IMR-90 (cell line): ENCODE measurements at regions not wholly inside any gene's neighbourhood (a gene's known extent, or its start where the extent isn't known, plus 50 kb on each side); places are given as distances from the start of the nearest gene placed in this dataset.

Source experiments
- ATAC-seq: fragments of 200-7000 bp; cut with Tn5 transposase; 2 replicates; pipeline ENCODE4 v1.9.1; 2020; ENCODE audit warnings: low read depth, mild to moderate bottlenecking, moderate library complexity
- BruUV-seq: library from RNA; stranded (reverse); fragments of 400-500 nt; replicated peaks from 2 replicates; lab custom pipeline; 2021; lab: Mats Ljungman, UMichigan
- CTCF ChIA-PET: fragments of 300-600 bp; formaldehyde crosslinking; extraction: SDS; loops from one replicate; lab custom pipeline; 2021; ENCODE audit warnings: antibody characterized with exemption; lab: Yijun Ruan, JAX
- POLR2A ChIA-PET: fragments of 300-600 bp; sonication (Branson Sonifier 250); formaldehyde crosslinking; loops from one replicate; lab custom pipeline; 2022; ENCODE audit warnings: antibody characterized with exemption; ENCODE audit not compliant: unreplicated experiment; lab: Charles Lee
- DNase-seq: peaks from one replicate; pipeline ENCODE4 v3.0.0; 2013
- H2AFZ ChIP-seq: replicated peaks from 2 replicates; pipeline ENCODE3; 2013; ENCODE audit warnings: low read length, mild to moderate bottlenecking; ENCODE audit not compliant: poor library complexity
- H2AK5ac ChIP-seq: 2 replicates; pipeline ENCODE4 v1.6.1; 2013; ENCODE audit warnings: low read depth, low read length, inconsistent platforms
- H2AK9ac ChIP-seq: replicated peaks from 2 replicates; pipeline ENCODE3; 2013; ENCODE audit warnings: mild to moderate bottlenecking, low read depth, low read length, moderate library complexity; ENCODE audit not compliant: poor library complexity
- H2BK120ac ChIP-seq: 2 replicates; pipeline ENCODE4 v1.6.1; 2013; ENCODE audit warnings: low read depth, low read length, inconsistent platforms
- H2BK15ac ChIP-seq: 3 replicates; pipeline ENCODE4 v1.6.1; 2013; ENCODE audit warnings: low read depth, low read length, inconsistent platforms
- H2BK20ac ChIP-seq: 2 replicates; pipeline ENCODE4 v1.6.1; 2013; ENCODE audit warnings: low read depth, mild to moderate bottlenecking, inconsistent platforms, low read length, moderate library complexity
- H2BK5ac ChIP-seq: 2 replicates; pipeline ENCODE4 v1.6.1; 2013; ENCODE audit warnings: mild to moderate bottlenecking, low read depth, low read length, inconsistent platforms; ENCODE audit not compliant: poor library complexity, severe bottlenecking
- H3K14ac ChIP-seq: replicated peaks from 2 replicates; pipeline ENCODE4 v1.6.1; 2013; ENCODE audit warnings: low read depth, low read length, inconsistent platforms
- H3K18ac ChIP-seq: 2 replicates; pipeline ENCODE4 v1.6.1; 2013; ENCODE audit warnings: low read depth, low read length, control low read depth
- H3K23ac ChIP-seq: 2 replicates; pipeline ENCODE4 v1.6.1; 2013; ENCODE audit warnings: low read depth, low read length, inconsistent platforms
- H3K27ac ChIP-seq: 2 replicates; pipeline ENCODE4 v1.5.1; 2013; ENCODE audit warnings: mild to moderate bottlenecking, control low read depth, low read length; ENCODE audit not compliant: insufficient read depth
- H3K27me3 ChIP-seq: 2 replicates; pipeline ENCODE4 v1.6.1; 2013; ENCODE audit warnings: low read length; ENCODE audit not compliant: control insufficient read depth, insufficient read depth
- H3K36me3 ChIP-seq: 2 replicates; pipeline ENCODE4 v1.6.1; 2013; ENCODE audit warnings: low read length, mixed read lengths; ENCODE audit not compliant: control insufficient read depth, insufficient read depth
- H3K4ac ChIP-seq: 2 replicates; pipeline ENCODE4 v1.6.1; 2013; ENCODE audit warnings: low read depth, low read length, inconsistent platforms
- H3K4me1 ChIP-seq: 2 replicates; pipeline ENCODE4 v1.6.1; 2013; ENCODE audit warnings: low read length, mixed read lengths; ENCODE audit not compliant: control insufficient read depth, insufficient read depth
- H3K4me2 ChIP-seq: 2 replicates; pipeline ENCODE4 v1.6.1; 2013; ENCODE audit warnings: low read depth, mild to moderate bottlenecking, control low read depth, low read length, moderate library complexity
- H3K4me3 ChIP-seq: 2 replicates; pipeline ENCODE4 v1.5.1; 2013; ENCODE audit warnings: low read depth, mild to moderate bottlenecking, control low read depth, low read length, moderate library complexity; ENCODE audit not compliant: insufficient read depth
- H3K56ac ChIP-seq: 2 replicates; pipeline ENCODE4 v1.6.1; 2013; ENCODE audit warnings: low read length, inconsistent platforms; ENCODE audit not compliant: insufficient read depth; ENCODE audit errors: extremely low read depth
- H3K79me1 ChIP-seq, 2 experiments: 2 replicates each; pipeline ENCODE4 v1.6.1; 2013; ENCODE audit warnings: low read length in 2 of 2, inconsistent platforms in 1 of 2, low read depth in 1 of 2
- H3K9ac ChIP-seq: 2 replicates; pipeline ENCODE4 v1.6.1; 2013; ENCODE audit warnings: low read depth, low read length, control low read depth
- H3K9me1 ChIP-seq: 2 replicates; pipeline ENCODE4 v1.6.1; 2013; ENCODE audit warnings: low read length, inconsistent platforms; ENCODE audit not compliant: insufficient read depth
- H3K9me3 ChIP-seq: 2 replicates; pipeline ENCODE4 v1.6.1; 2013; ENCODE audit warnings: low read length; ENCODE audit not compliant: control insufficient read depth, insufficient read depth
- H4K20me1 ChIP-seq: 2 replicates; pipeline ENCODE4 v1.6.1; 2013; ENCODE audit warnings: low read length, inconsistent platforms; ENCODE audit not compliant: insufficient read depth
- H4K5ac ChIP-seq: 2 replicates; pipeline ENCODE4 v1.6.1; 2013; ENCODE audit warnings: mild to moderate bottlenecking, low read depth, low read length, control low read depth
- H4K8ac ChIP-seq, 2 experiments: 2 replicates each; pipeline ENCODE4 v1.6.1; 2013; ENCODE audit warnings: low read depth in 2 of 2, low read length in 2 of 2, control low read depth in 1 of 2, inconsistent platforms in 1 of 2
- H4K91ac ChIP-seq: 2 replicates; pipeline ENCODE4 v1.6.1; 2013; ENCODE audit warnings: low read depth, low read length, inconsistent platforms; ENCODE audit not compliant: insufficient read depth
- CEBPB ChIP-seq: IDR thresholded peaks from 2 replicates; pipeline ENCODE4 v1.6.1; 2012; ENCODE audit warnings: low read depth, low read length, improper control_type of control experiment
- CHD1 ChIP-seq: IDR thresholded peaks from 2 replicates; pipeline ENCODE4 v1.6.1; 2012; ENCODE audit warnings: low read depth, low read length, improper control_type of control experiment
- CTCF ChIP-seq: conservative IDR thresholded peaks from 2 replicates; pipeline ENCODE4 v1.5.1; 2012; ENCODE audit warnings: mild to moderate bottlenecking, low read depth, low read length, improper control_type of control experiment
- ELK1 ChIP-seq: fragments of 150-350 bp; IDR thresholded peaks from 2 replicates; pipeline ENCODE4 v1.6.1; 2016; ENCODE audit warnings: low read depth, mild to moderate bottlenecking, low read length, moderate library complexity, borderline replicate concordance
- FOS ChIP-seq: fragments of 150-350 bp; IDR thresholded peaks from 2 replicates; pipeline ENCODE4 v1.6.1; 2016; ENCODE audit warnings: low read depth, low read length
- MAZ ChIP-seq: IDR thresholded peaks from 2 replicates; pipeline ENCODE4 v1.6.1; 2012; ENCODE audit warnings: low read depth, mild to moderate bottlenecking, low read length, improper control_type of control experiment, moderate library complexity, borderline replicate concordance
- MXI1 ChIP-seq: IDR thresholded peaks from 2 replicates; pipeline ENCODE4 v1.6.1; 2012; ENCODE audit warnings: low read depth, mild to moderate bottlenecking, low read length, moderate library complexity, borderline replicate concordance
- POLR2A ChIP-seq: IDR thresholded peaks from 2 replicates; pipeline ENCODE4 v1.6.1; 2012; ENCODE audit warnings: mild to moderate bottlenecking, low read depth, low read length
- RAD21 ChIP-seq: IDR thresholded peaks from 2 replicates; pipeline ENCODE4 v1.6.1; 2012; ENCODE audit warnings: low read length, improper control_type of control experiment
- RFX5 ChIP-seq: IDR thresholded peaks from 2 replicates; pipeline ENCODE4 v1.8.0; 2012; ENCODE audit warnings: low read depth, mild to moderate bottlenecking, low read length, moderate library complexity
- USF2 ChIP-seq: fragments of 150-350 bp; IDR thresholded peaks from 2 replicates; pipeline ENCODE4 v1.6.1; 2017; ENCODE audit warnings: mild to moderate bottlenecking, antibody characterized with exemption, low read length, low read depth
- WGBS, 2 experiments: methylation state at CpG; one replicate each; pipeline versions ENCODE4 v1.1.5 to v1.1.7; 2013; ENCODE audit warnings: missing lambda C conversion rate in 2 of 2; ENCODE audit not compliant: insufficient read length in 1 of 2; ENCODE audit errors: extremely low coverage in 2 of 2; 5-methylcytosine and 5-hydroxymethylcytosine counted together
- dilution Hi-C: fragments of 300-500 bp; cut with HindIII; formaldehyde crosslinking; loops from one replicate; pipeline ENCODE4 v1.14.3; 2018; ENCODE audit warnings: low sequenced_read_pairs; ENCODE audit not compliant: unreplicated experiment
- in situ Hi-C: fragments of 300-500 bp; cut with MboI; formaldehyde crosslinking; loops from 3 replicates; pipeline ENCODE4 v1.14.3; 2019; ENCODE audit warnings: low sequenced_read_pairs, inconsistent platforms, mixed read lengths
- intact Hi-C: fragments of 100-400 bp; cut with micrococcal nuclease; formaldehyde crosslinking; loops from 2 replicates; pipeline ENCODE4 v1.10.0; 2022

GRCh38 chr1:70587872-70588366, 176.9 kb downstream of the CTH start:
- POLR2A ChIA-PET: no interaction called here

More at GRCh38 chr1:70587872-70588366, 176.9 kb downstream of the CTH start:
- Histone ChIP-seq H3K4ac (no peak overlapping the region), H3K9me3 (no peaks in the 10 kb centered on the region), H3K14ac (no peak overlapping the region), H2BK120ac (no peak overlapping the region), H2BK5ac (no peak overlapping the region), H3K27ac (no peak overlapping the region), H2AK9ac (no peak overlapping the region), H3K79me1 (no peaks in the 10 kb centered on the region), H3K18ac (no peak overlapping the region), H3K36me3 (no peaks in the 10 kb centered on the region), H2AK5ac (no peak overlapping the region), H2BK20ac (no peak overlapping the region), H3K9ac (no peak overlapping the region), H3K56ac (no peak overlapping the region), H4K20me1 (no peaks in the 10 kb centered on the region), H3K23ac (no peak overlapping the region), H4K91ac (no peak overlapping the region), H3K4me1 (no peaks in the 10 kb centered on the region), H3K4me2 (no peak overlapping the region), H4K8ac (no peak overlapping the region), H2AFZ (no peak overlapping the region), H3K9me1 (no peaks in the 10 kb centered on the region), H4K5ac (no peak overlapping the region), H3K27me3 (no peaks in the 10 kb centered on the region), H3K4me3 (no peak overlapping the region), H2BK15ac (no peak overlapping the region)
- no CpG with 5 or more reads among the region's 3 CpGs for WGBS, 2 experiments
- dilution Hi-C loops (no loop called here), in situ Hi-C loops (no loop called here), intact Hi-C loops (no loop called here)
- no peak for TF ChIP-seq RAD21
- TF ChIP-seq CEBPB: no peak
- TF ChIP-seq RFX5: no peak
- no peak for TF ChIP-seq MXI1
- no peak for TF ChIP-seq CHD1
- no peak for TF ChIP-seq FOS
- TF ChIP-seq POLR2A: no peak
- no peak for TF ChIP-seq MAZ
- no peak for TF ChIP-seq USF2
- no peak for TF ChIP-seq CTCF
- TF ChIP-seq ELK1: no peak
- DNase-seq (no peak), ATAC-seq (no peak)
- CTCF ChIA-PET: no interaction called here
- no TSS peak for BruUV-seq
